IPS-NIHi11 (cell line): ENCODE measurements at regions not wholly inside any gene's neighbourhood (a gene's known extent, or its start where the extent isn't known, plus 50 kb on each side); places are given as distances from the start of the nearest gene placed in this dataset.
A peak's percentile ranks its signal among the peaks of the same experiment; 100 is the strongest.

Source experiments
- DNase-seq: peaks from one replicate; pipeline ENCODE4 v3.0.0; 2012; ENCODE audit warnings: mixed read lengths, low spot score

- DNase-seq: no peak
Observed at GRCh38 chr16:79329967-79330366, 270.6 kb downstream of the MAF start.

GRCh38 chr16:79329166-79329521, 271.4 kb downstream of the MAF start:
- DNase-seq: no peak

GRCh38 chr16:79328402-79329165, 272.0 kb downstream of the MAF start:
- DNase-seq: peak; percentile 51

GRCh38 chr16:79327836-79328235, 272.7 kb downstream of the MAF start:
- DNase-seq: no peak

GRCh38 chr16:79326549-79326948, 274.0 kb downstream of the MAF start:
- DNase-seq: no peak

GRCh38 chr16:79325226-79325945, 275.2 kb downstream of the MAF start:
- DNase-seq: no peak

GRCh38 chr16:79320956-79321355, 279.6 kb downstream of the MAF start:
- no peak for DNase-seq

GRCh38 chr16:79318143-79318899, 282.2 kb downstream of the MAF start:
- peak; percentile 30 for DNase-seq

- peak; percentile 43 for DNase-seq
Observed at GRCh38 chr16:79317521-79317920, 283.0 kb downstream of the MAF start.

- no peak for DNase-seq
Observed at GRCh38 chr16:79317026-79317425, 283.5 kb downstream of the MAF start.

- DNase-seq: no peak
Observed at GRCh38 chr16:79316004-79316458, 284.5 kb downstream of the MAF start.

- no peak for DNase-seq
Observed at GRCh38 chr16:79312502-79312901, 288.0 kb downstream of the MAF start.

- DNase-seq: no peak
Observed at GRCh38 chr16:79310710-79311109, 289.8 kb downstream of the MAF start.

GRCh38 chr16:79309606-79310005, 290.9 kb downstream of the MAF start:
- DNase-seq: no peak

- no peak for DNase-seq
Observed at GRCh38 chr16:79307214-79307613, 293.3 kb downstream of the MAF start.

GRCh38 chr16:79305074-79305473, 295.5 kb downstream of the MAF start:
- DNase-seq: no peak

GRCh38 chr16:79303959-79304387, 296.6 kb downstream of the MAF start:
- no peak for DNase-seq

GRCh38 chr16:79303206-79303605, 297.3 kb downstream of the MAF start:
- DNase-seq: no peak

GRCh38 chr16:79302731-79303130, 297.8 kb downstream of the MAF start:
- DNase-seq: no peak

- peak; percentile 34 for DNase-seq
Observed at GRCh38 chr16:79301051-79301450, 299.5 kb downstream of the MAF start.

GRCh38 chr16:79298894-79299799, 301.4 kb downstream of the MAF start:
- peak; percentile 65 for DNase-seq

GRCh38 chr16:79298476-79298875, 302.1 kb downstream of the MAF start:
- no peak for DNase-seq
